Osteocyte (in vitro differentiated cells): ENCODE measurements at regions not wholly inside any gene's neighbourhood (a gene's known extent, or its start where the extent isn't known, plus 50 kb on each side); places are given as distances from the start of the nearest gene placed in this dataset.
A peak's percentile ranks its signal among the peaks of the same experiment; 100 is the strongest.

Source experiments
- DNase-seq: peaks from one replicate; pipeline ENCODE4 v3.0.0; 2021; ENCODE audit warnings: mixed read lengths; ENCODE audit not compliant: unreplicated experiment; ENCODE audit errors: extremely low spot score
- H3K27ac Mint-ChIP-seq: one replicate; pipeline ENCODE4 v1.8.0; 2021; ENCODE audit warnings: mild to moderate bottlenecking, mixed read lengths; ENCODE audit not compliant: unreplicated experiment
- H3K27me3 Mint-ChIP-seq: one replicate; pipeline ENCODE4 v1.8.0; 2021; ENCODE audit warnings: mixed read lengths; ENCODE audit not compliant: unreplicated experiment
- H3K36me3 Mint-ChIP-seq: one replicate; pipeline ENCODE4 v1.8.0; 2021; ENCODE audit warnings: mixed read lengths; ENCODE audit not compliant: unreplicated experiment
- H3K4me1 Mint-ChIP-seq: one replicate; pipeline ENCODE4 v1.8.0; 2021; ENCODE audit warnings: mixed read lengths; ENCODE audit not compliant: unreplicated experiment
- H3K4me3 Mint-ChIP-seq: one replicate; pipeline ENCODE4 v1.8.0; 2021; ENCODE audit warnings: mild to moderate bottlenecking, moderate library complexity, mixed read lengths; ENCODE audit not compliant: unreplicated experiment
- H3K9me3 Mint-ChIP-seq: one replicate; pipeline ENCODE4 v1.8.0; 2021; ENCODE audit warnings: mixed read lengths; ENCODE audit not compliant: unreplicated experiment
- TF ChIP-seq, protein P1 (sequence below): fragments of 200-600 bp; sonication (generic); IDR thresholded peaks from 2 replicates; pipeline ENCODE4 v1.5.0; 2021; ENCODE audit warnings: antibody characterized with exemption, mild to moderate bottlenecking, moderate library complexity

DNA sequence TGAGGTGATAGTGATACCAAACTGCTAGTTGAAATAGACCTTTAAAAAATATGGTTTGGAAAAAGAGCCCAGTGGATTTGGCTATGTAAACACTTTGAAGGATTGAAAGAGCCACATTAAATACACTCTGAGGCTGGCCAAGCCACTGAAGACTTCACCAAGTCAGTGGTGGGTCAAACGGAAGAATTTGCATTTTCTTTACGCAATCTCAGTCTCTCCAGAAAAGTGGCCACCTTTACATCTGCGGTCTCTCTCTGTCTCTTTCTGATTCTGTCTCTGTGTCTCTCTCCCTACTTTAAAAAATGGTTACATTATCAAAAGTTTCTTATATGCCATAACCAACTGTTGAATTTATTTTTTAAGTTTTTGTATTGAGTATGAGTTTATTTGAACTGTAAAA, 651.2 kb upstream of the PITX2 start:
- Mint-ChIP-seq H3K9me3 (no peaks in the 10 kb centered on the region), H3K4me1 (no peaks in the 10 kb centered on the region), H3K27me3 (peaks cover 33% of the 10 kb centered on the region), H3K27ac (no peak overlapping the region), H3K4me3 (no peak overlapping the region), H3K36me3 (no peaks in the 10 kb centered on the region)
- TF ChIP-seq, protein P1, sequence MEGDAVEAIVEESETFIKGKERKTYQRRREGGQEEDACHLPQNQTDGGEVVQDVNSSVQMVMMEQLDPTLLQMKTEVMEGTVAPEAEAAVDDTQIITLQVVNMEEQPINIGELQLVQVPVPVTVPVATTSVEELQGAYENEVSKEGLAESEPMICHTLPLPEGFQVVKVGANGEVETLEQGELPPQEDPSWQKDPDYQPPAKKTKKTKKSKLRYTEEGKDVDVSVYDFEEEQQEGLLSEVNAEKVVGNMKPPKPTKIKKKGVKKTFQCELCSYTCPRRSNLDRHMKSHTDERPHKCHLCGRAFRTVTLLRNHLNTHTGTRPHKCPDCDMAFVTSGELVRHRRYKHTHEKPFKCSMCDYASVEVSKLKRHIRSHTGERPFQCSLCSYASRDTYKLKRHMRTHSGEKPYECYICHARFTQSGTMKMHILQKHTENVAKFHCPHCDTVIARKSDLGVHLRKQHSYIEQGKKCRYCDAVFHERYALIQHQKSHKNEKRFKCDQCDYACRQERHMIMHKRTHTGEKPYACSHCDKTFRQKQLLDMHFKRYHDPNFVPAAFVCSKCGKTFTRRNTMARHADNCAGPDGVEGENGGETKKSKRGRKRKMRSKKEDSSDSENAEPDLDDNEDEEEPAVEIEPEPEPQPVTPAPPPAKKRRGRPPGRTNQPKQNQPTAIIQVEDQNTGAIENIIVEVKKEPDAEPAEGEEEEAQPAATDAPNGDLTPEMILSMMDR: no peak
- DNase-seq: no peak

DNA sequence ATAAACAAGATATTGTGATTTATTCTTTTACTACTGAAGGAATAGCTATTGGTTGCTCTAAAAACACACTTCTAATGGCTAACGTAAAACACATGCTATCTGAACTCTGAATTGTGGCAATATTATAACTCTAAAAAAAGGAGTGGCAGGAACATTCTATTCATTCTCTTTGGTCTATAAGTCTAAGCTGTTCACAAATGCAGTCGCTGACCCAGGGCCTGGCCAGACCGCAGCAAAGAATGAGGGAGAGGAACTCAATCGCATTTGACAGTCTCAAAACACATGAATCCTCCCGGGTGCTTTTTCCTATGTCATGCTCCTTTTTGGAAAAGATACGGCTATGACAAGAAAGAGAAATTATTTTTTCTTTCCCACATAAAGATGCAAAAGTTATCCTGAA, 651.6 kb upstream of the PITX2 start:
- no peak overlapping the region for H3K27ac Mint-ChIP-seq
- DNase-seq: no peak
- no peaks in the 10 kb centered on the region for H3K36me3 Mint-ChIP-seq
- no peaks in the 10 kb centered on the region for H3K4me1 Mint-ChIP-seq
- TF ChIP-seq, protein P1: no peak
- peaks cover 33% of the 10 kb centered on the region for H3K27me3 Mint-ChIP-seq
- no peaks in the 10 kb centered on the region for H3K9me3 Mint-ChIP-seq
- H3K4me3 Mint-ChIP-seq: no peak overlapping the region

DNA sequence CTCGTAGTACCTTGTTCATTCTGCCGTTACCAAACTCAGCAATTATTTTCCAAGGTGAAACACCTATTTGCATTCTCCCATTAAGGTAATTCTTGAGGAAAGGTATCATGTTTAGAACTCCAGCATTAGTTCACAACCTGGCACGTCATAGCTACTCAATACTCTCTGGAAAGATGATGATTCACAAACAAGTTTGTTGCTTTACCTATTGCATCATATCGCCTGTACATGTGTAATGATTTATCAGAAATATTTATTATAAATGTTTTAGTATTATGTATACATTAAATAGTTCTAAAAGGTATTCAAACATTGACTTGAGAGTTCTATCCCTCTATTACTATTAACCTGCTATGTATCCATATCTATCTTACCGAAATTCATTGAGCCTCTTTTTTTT, 658.3 kb upstream of the PITX2 start:
- DNase-seq: no peak
- H3K36me3 Mint-ChIP-seq: no peaks in the 10 kb centered on the region
- H3K9me3 Mint-ChIP-seq: no peaks in the 10 kb centered on the region
- H3K27me3 Mint-ChIP-seq: peaks cover 54% of the 10 kb centered on the region
- H3K27ac Mint-ChIP-seq: no peak overlapping the region
- no peak overlapping the region for H3K4me3 Mint-ChIP-seq
- TF ChIP-seq, protein P1: no peak
- no peaks in the 10 kb centered on the region for H3K4me1 Mint-ChIP-seq

DNA sequence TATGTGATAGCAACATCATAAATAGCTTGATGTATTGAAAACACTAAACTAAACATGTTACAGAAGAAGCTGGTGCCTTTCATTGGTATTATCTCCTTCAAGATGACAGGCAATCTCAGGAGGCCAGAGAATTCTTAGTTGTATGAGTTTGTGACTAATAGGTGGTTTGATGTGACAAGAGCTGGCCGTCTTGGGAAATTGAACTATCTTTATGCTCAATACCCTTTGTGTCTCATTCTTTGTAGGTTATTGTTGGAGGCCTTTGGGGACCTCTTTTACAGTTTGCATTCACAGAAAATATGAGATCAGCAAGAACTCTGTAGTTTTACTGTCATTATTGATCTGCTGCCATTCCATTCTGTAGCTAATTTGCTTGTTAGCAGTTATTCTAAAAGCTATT, 659.2 kb upstream of the PITX2 start:
- Mint-ChIP-seq H3K4me3 (no peak overlapping the region), H3K9me3 (no peaks in the 10 kb centered on the region), H3K36me3 (no peaks in the 10 kb centered on the region), H3K27me3 (peaks cover 56% of the 10 kb centered on the region), H3K4me1 (no peaks in the 10 kb centered on the region), H3K27ac (no peak overlapping the region)
- TF ChIP-seq, protein P1: no peak
- no peak for DNase-seq

DNA sequence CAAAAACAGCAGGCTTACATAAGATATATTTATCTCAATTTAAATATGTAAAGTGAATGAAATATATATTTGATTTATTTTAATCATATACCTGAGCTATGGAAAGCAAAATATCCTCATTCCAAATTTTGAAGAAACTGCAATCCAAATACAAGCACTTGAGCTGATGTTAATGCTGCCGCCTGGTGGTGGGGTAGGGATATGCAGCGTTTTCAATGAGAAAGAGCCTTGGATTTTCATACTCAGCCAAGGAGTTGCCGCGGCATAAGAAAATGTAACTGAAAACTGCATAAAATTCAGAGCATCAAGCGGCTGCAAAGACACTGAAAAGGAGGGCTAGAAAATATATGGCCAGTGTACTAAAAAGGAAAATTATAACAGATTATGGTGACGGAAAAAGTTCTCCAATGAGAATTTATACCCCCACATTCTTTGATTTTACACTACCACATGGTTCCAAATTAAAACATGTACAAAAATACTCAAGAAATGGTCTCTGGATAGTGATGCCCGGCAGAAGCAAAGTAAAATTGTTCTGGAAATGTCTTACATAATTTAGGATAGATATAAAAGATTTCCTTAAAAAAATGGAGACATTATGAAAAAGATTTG, 660.3 kb upstream of the PITX2 start:
- Mint-ChIP-seq H3K4me3 (no peak overlapping the region), H3K27me3 (peaks cover 54% of the 10 kb centered on the region), H3K4me1 (no peaks in the 10 kb centered on the region), H3K27ac (no peak overlapping the region), H3K9me3 (no peaks in the 10 kb centered on the region), H3K36me3 (no peaks in the 10 kb centered on the region)
- peak; percentile 83 for DNase-seq
- TF ChIP-seq, protein P1: peak; percentile 80
